Body of pancreas (tissue), 4 donors: ENCODE measurements at regions not wholly inside any gene's neighbourhood (a gene's known extent, or its start where the extent isn't known, plus 50 kb on each side); places are given as distances from the start of the nearest gene placed in this dataset.

Source experiments
- POLR2A ChIP-seq, 3 donors: fragments of 450-650 bp; IDR thresholded peaks; one replicate each; pipeline ENCODE4 v1.6.1; 2016; ENCODE audit warnings: antibody characterized with exemption in 3 of 3, mild to moderate bottlenecking in 2 of 3
- TF ChIP-seq, protein P1 (sequence below), 7 experiments: fragments of 450-650 bp in 4 of 7; fragments of 200-600 bp in 3 of 7; sonication (generic) in 3 of 7; IDR thresholded peaks; one replicate each; pipeline ENCODE4 v1.5.1; 2016 to 2019; ENCODE audit warnings: antibody characterized with exemption in 7 of 7

DNA sequence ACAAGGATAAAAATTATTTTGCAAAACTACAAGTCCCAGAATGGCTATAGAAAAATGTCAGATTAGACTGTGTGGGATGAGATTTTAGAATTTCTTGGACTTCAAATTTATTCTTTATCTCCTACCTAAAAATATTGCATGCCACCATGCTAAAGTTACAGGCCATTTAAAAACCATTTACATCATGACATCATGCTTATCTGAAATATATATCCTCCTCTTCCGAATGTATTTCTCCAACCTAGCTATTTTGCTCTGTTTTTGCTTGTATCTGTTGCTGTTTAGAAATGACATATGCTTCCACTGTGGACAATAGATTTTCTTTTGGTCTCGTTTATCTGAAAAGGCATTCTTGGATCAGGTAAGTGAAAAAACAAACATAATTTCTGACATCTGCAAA, 471.7 kb downstream of the LRFN5 start:
- TF ChIP-seq, protein P1, sequence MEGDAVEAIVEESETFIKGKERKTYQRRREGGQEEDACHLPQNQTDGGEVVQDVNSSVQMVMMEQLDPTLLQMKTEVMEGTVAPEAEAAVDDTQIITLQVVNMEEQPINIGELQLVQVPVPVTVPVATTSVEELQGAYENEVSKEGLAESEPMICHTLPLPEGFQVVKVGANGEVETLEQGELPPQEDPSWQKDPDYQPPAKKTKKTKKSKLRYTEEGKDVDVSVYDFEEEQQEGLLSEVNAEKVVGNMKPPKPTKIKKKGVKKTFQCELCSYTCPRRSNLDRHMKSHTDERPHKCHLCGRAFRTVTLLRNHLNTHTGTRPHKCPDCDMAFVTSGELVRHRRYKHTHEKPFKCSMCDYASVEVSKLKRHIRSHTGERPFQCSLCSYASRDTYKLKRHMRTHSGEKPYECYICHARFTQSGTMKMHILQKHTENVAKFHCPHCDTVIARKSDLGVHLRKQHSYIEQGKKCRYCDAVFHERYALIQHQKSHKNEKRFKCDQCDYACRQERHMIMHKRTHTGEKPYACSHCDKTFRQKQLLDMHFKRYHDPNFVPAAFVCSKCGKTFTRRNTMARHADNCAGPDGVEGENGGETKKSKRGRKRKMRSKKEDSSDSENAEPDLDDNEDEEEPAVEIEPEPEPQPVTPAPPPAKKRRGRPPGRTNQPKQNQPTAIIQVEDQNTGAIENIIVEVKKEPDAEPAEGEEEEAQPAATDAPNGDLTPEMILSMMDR (IDR thresholded peaks at IDR 0.05) = no peak
- TF ChIP-seq POLR2A (IDR thresholded peaks at IDR 0.05) = no peak
